Activated naive CD4-positive, alpha-beta T cell treated with Interleukin-2 at 50 U/mL for 16 hours (primary cell): ENCODE measurements at regions not wholly inside any gene's neighbourhood (a gene's known extent, or its start where the extent isn't known, plus 50 kb on each side); places are given as distances from the start of the nearest gene placed in this dataset.

Experiments used
- DNase-seq: peaks from one replicate; pipeline ENCODE4 v3.0.0-alpha.2; 2020

DNA sequence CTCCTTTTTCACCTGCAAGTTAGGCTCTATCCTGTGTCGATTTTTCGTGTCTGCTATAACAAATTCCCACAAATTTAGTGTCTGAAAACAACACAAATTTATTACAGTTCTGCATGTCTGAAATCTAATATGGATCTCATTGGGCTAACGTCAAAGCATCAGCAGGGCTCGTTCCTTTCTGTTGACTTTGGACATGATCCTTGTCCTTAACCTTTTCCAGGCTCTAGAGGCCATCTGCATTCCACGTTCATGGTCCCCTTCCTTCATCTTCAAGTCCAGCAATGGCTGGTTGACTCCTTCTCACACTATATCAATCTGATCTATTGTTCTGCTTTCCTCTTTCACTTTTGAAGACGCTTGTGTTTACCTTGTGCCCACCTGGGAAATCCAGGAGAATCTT lies 165.7 kb upstream of the RARB start:
- no peak for DNase-seq

DNA sequence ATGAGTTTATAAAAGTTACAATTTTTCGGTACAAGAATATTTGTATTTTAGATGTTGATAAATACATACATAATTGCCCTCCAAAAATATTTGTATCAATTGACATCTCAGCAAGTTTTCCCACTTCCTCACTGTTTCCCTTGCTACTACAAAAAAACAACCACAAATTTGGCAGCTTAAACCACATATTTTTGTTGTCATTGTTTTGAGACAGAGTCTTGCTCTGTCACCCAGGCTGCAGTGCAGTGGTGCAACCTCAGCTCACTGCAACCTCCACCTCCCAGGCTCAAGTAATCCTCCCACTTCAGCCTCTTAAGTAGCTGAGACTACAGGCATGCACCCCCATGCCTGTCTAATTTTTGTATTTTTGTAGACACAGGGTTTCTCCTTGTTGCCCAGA lies 162.8 kb upstream of the RARB start:
- DNase-seq = no peak

DNA sequence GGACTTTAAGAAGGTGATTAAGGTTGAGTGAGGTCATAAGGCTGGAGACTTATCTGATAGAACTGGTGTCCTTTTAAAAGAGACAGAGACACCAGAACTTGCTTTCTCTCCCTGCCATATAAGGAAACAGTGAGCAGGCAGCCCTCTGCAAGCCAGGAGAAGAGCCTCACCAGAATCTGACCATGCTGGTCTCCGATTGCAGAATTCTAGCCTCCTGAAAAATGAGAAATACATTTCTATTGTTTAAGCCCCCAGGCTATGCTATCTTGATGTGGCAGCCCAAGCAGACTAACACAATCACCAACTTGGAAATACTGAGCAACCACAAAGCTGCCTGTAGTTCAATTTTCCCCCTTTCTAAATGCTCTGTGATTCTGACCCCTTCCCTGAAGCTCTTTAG lies 161.4 kb upstream of the RARB start:
- no peak for DNase-seq

DNA sequence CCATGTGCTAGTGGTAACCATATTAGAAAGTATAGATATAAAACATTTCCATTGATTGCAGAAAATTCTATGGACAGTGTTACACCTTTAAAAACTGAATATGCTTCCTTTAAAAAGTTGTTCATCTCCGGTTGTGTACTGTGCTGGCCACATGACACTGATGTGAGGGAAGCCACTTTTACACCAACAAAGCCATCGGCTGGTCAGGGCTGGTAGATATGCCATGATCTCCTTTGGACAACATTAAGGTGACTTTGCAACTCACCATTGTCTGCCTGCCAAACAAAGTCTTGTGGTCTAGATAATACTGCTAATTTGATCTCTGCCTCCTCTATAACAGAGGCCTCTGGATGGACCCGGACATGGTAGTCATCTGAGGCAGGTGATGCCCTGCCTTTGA lies 156.0 kb upstream of the RARB start:
- DNase-seq = no peak

DNA sequence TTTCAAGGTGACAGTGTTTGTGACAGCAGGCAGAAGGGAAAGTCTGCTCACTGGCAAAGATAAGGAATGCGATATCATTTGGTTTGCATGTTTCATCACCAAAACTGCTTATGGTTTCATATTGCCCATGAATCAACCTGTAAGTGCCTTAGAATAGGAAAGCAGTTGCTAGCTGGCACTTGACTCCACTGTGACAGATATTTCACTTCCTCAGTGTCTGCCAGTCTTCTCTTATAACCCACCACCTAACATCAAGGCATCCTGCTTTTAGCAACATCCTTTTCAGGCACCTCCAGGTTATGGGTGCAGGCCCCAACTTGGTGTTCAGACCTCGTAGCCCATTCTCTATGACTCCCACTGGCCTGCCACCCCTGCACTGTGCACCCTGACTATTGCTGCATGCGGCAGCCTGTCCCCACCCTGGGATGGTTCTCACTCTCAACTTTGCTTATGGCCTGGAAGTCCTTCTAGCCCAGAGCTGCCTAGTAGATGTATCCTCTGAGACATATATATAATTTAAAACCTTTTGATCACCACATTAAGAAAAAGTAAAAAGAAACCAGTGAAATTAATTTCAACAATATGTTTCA lies 154.4 kb upstream of the RARB start:
- no peak for DNase-seq

DNA sequence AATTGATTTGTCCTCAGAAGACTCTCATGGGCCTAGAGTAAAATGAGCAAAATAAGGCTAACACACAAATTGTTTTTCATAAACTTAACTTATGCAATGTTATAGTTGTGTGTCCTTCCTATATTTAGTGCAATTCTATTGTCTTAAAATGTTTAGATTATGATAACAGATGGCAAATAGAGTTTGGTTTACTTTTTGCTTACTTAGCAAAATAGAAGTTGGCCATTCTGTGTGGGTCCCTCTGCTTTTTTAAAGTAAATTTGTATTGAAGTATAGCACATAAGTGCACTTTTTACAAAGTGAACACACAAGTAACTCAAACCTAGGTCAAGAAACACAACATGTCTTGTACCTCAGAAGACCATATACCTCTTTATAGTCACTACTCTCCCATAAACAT lies 150.6 kb upstream of the RARB start:
- no peak for DNase-seq

DNA sequence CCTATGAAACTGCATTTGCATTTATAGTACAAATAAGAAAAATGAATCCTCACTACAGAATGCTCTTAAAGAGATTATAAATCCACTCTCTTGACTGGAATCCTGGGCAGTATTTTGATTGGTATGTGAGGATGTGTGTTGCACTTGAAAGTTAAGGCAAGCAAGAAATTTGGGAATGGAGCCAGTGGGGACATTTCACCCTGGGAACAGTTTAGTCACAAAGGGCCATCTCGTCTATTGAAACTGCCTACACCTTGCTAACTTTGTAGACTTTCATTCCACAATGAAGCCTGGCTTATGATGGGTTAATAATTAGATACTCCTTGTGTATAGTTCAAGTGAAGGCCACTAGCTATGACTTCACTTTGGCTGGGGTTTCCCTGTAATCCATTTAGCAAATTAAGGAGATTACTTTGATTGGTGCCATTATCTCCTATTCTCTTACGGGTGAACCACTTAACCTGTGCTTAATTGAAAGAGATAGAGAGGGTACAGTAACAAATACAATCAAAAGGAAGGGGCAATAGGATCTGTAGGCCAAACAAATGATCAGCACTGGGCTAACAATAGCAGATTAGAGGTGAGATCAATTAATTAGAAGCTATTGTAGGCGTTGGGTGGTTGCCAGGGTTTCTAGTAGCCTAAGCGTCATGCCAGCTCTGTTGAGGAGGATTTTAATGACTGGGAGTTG lies 146.9 kb upstream of the RARB start:
- DNase-seq = no peak

DNA sequence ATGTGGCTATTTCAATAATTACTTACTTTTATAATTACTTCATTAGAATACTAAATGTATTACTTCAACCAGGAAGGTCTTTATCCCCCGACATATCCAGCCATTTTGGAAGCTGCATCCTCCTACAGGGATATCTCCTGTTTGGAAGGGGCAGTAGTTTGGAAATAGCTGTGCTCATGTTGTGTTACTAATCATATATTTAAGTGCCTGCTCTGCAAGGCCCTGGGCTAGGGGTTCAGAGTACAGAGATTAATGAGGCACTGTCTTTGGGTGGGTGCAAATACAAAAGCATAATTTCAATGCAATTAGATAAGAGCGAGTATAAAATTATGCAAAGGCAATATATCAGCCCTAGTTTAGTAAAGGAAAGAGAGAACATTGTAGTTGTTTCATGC lies 146.3 kb upstream of the RARB start:
- no peak for DNase-seq

DNA sequence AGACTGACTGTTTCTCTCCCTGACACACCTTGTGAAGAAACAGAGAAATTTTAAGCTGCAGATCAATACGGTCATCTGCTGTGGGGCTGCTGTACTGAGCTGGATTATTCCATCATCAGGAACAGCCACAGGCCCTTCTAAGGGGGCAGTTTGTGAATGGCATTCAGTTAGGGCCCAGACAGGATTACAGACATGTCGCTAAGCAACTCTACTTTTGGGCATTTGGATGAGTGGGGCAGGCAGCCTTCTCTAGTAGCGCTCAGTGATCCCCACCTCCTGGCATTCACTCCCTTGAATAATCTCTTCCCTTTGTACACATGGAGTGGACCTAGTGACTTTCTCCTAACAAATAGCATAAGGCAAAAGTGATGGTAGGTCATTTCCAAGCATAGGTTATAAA lies 144.4 kb upstream of the RARB start:
- no peak for DNase-seq

DNA sequence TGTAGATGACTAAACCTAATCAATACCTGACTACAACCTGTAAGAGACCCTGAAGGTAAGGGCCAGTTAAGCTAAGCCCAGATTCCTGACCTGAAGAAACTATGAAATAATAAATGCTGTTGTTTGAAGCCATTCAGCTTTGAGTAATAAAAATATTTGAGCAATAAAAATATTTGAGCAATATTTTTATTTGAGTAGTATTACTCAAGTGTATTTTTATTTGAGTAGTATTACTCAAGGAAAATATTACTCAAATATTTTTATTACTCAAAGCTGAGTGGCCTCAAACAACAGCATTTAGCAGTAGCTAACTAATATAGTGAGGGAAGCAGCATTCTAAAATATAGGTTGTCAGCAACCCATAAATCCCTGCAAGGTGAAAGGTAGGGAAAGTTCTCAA lies 143.8 kb upstream of the RARB start:
- no peak for DNase-seq

DNA sequence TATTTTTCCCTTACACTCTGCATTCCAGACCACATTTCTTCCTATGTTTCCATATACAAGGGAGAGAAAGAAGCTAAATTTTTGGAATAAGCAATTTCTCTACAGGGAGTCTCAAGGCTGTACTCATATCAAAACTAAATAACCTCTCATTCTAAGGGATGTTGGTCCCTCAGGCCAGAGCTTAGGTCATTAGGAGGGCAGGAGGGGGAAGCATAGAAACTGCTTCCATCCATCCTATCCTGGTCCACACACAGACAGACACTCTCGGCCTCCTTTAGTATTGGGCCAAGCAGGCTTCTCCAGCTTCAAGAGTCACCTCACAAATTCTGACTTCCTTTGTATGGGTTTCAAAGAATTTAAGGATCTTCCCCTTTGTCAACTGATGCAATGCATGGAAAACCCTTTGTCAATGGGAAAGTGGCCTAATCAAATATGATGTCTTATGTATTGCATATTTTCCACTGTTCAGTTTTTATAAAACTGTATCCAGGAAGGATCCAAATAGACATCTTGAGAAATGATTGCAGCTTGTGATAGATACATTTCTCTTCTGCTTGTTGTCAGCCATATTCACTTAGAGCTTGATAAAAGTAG lies 140.7 kb upstream of the RARB start:
- DNase-seq = no peak

DNA sequence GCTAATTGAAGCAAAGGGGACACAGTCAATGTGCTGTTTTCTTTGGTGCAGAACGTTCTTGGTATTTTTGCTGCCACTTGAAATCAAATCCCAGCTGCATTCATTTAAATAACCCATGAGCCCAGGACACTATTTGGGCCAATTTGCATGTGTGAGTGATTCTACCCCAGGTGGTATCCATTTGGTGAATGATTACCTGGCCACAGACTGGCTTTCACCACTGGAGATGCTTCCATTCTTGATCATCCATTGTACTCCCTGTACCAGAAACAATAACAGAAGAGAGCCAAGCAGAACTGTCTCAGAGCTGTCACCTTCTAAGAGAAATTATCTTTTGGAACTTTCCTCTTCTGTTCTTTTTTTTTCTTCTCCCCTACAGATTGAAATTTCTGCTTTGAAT lies 139.7 kb upstream of the RARB start:
- DNase-seq = no peak

DNA sequence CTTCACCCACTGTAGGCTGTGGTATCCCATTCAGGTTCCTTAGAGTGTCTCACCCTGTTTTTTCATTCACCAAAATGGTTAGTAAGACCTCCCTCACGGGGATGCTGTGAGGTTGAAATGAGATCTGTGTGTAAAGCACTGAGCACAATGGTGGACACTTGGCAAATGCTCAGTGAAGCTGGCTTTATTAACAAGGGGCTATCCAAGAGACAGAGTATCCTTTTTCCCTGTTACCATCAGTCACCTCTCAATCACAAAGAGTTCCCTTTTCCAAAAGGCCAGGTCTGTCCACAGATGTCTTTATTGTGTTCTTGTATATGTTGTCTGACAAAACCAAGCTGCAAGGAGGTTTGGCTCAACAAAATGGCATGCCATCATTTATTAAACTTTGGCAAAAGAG lies 138.9 kb upstream of the RARB start:
- no peak for DNase-seq

DNA sequence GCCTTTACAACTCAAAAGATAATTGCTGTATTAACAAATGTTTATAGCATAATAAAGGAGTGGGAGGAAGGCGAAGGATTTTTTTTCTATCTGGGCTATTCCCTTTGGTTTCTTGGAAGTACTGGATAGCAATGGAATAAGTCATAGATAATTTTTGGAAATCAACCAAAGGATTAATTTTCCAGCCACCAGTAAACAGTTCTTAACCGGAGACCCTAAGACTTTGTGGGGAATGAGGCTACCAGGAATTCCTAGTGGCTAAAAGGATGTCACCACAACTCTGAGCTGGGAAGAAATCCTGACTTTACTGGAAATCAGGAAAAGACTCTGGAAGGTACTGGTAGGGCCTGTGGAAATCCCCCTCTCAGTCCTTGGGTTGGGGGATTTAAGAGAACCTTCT lies 138.4 kb upstream of the RARB start:
- no peak for DNase-seq

DNA sequence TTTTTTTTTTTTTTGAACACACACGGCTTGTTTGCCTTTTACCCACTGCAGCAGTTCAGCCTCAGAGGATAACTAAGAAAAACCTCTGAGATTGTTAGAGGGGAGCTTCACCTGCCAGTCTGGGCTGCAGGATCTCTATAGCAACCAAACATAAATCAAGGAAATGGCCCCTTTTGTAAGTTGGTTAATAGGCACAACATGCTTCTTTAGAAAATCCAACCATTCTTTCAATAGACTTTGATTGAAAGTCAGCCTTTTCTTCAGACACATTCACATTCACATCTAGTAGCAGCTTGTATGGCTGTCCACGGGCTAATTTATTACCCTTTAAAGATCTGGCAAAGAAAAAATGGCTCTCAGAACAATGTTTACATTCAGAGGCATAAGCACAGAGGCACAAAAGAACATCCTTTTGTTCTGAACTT lies 136.6 kb upstream of the RARB start:
- DNase-seq = no peak

DNA sequence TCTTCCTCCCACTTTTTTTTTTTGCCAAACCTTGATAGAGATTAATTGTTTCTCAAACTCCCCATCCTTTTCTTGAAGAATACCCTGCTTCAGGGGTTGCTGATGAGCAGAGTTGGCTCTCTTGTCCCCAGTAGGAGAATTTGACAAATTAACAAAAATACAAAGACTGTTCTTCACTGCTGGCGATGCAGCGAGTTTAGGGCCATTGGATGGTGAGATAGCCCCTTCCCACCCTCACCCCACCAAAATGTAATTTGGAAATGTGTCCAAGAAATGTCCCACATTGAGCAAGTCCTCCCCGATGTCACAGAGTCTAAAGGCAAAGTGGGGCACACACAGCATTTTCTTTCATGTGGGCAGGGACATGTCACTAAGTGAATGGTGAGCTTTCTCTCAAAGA lies 136.0 kb upstream of the RARB start:
- no peak for DNase-seq

DNA sequence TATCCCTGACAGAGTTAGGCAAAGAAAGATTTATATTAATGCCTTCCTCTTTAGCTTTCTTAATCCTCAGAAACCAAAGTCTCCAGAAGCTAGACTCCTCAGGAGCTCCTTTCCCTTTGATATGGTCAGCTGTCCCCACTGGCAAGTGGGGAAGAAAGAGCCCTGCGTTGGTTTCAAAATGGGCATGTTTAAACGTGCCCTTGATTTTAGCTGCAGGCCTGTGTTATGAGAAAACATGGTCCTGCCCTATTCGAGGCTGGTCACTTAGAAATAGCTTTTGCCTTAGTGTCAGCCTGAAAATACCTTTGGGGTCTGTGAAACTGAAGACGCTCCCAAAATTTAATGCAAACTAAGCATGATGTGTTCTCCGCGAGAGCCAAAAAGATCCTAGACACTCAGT lies 135.5 kb upstream of the RARB start:
- no peak for DNase-seq

DNA sequence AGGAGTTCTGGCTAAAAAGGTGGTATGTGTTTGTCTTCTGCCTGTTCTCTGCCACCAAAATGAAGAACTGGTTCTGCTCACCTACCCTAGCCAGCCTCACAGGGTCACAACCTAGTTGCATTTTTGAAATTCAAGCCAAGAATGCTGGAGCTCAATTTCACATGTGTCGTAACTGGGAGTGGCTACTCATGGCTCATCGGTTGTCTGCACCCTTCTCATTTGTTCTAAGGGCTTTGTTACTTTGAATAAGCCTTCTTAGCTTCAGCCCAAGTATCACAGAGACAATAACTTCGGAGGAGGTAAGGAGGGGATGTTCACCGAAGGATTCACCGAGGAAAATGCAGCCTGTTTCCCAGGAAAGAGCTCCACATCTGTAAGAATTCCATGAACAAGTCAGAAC lies 134.3 kb upstream of the RARB start:
- no peak for DNase-seq

DNA sequence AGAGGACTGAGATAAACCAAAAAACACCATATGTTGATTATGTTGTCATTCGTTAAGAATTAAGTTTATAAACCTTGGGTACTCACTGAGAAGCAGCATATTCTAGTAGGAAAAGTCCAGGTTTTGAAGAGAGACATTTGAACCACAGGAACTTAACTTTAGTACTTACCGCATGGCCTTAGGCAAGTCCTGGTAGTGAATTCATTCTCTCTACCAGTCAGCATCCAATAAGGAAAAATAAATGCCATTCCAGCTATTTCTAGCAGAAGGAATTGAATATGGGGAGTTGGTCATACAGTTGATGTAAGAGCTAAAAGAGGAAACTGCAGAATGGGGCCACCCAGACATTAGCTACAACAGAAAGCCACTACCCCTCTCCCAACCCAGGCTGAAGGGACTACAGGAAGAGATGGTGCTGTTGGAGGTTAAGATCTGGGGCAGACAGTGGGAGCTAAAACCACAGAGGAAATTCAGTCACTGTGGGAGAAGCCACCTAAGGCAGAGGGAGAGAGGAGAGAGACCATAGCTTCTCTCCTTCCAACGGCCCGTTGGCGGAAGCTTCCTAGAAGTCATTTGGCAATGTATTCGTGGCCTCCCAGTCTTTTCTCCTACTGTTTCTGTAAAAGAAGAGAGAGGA lies 133.8 kb upstream of the RARB start:
- DNase-seq = no peak

DNA sequence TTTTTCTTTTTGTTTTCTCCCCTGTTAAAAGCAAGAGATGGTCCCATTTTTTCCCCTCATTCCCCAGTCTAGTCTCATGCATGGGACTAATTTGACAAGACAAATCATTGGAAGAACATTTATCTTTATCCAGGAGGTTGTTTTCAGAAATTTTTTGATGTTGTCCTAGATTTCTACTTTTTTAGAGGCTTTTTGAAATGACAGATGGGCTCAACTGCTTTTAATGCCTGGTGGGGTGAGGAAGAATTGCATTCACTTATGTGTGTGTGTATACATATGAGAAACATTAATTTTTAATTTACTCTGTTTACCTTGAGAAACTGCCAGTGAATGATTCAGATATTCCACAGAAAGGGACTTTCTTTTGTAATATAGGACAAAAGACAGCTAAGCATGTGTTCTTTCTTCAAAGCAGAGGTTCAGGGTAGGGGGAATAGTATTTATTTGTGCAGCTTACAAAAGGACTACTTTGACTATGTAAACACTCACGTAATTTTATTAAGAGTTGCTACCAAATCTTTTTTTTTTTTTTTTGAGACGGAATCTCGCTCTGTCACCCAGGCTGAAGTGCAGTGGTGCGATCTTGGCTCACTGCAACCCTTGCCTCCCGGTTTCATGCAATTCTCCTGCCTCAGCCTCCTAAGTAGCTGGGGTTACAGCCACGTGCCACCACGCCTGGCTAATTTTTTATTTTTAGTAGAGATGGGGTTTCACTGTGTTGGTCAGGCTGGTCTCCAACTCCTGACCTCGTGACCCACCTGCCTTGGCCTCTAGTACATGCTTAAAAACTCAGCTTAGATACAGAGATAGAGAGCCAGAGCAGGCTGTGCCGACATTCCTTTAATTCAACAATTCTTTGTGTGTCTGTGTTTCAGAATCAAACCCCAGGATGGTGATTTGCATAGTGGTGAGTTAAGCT lies 130.1 kb upstream of the RARB start:
- no peak for DNase-seq

DNA sequence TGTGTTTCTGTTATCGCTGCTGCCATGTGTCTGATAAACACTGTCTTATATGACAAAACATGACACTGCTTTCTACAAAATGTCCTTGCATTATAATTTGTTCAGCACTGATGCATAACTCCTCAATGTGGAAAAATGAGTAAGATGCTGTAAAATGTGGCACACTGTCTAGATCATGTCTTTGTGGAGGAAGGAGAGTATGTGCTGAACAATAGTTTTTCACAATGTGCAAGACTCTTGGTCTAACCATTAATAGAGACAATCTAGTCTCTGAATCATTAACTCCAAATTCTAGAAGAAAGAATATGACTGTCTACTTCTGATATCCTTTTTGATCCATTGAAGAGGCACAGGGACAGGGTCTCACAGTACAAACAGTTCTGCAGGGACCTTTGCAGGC lies 127.9 kb upstream of the RARB start:
- no peak for DNase-seq

DNA sequence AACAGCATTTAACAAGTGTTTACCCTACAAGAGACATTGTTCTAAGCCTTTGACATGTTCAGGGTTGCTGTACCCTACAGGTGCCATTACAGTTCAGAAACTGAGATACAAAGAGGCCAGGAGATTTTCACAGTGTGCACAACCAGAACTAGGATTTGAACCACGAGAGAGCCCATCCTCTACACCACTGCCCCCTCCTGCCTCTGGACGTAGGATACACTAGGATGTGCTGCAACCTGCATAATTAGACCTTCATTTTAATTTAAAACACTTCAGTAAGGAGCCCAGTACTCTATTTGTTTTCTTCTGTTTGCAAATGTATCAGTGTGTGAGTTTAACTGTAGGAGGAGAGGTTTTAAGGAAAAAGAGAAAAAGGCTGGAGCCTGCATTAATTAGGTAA lies 123.1 kb upstream of the RARB start:
- no peak for DNase-seq

DNA sequence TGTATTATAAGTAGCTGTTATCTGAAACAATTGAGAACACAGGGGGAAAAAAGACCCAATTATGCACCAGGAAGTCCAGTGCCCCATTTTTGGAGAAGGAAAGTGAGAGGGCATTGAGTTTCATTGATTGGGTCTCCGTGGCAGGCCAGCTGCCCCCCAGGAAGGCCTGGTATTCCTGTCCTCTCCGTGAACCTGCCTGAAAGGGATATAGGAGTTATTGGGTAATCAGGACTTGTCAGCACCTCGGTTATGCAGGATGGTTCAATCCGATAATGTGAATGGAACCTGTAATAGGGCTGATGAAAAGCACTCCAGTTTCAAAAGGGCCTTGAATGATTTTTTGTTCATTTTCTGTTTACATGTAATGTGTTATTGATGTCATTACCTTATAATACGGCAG lies 122.0 kb upstream of the RARB start:
- no peak for DNase-seq
